PC-9 (cell line): ENCODE measurements at regions not wholly inside any gene's neighbourhood (a gene's known extent, or its start where the extent isn't known, plus 50 kb on each side); places are given as distances from the start of the nearest gene placed in this dataset.

Experiments used
- EZH2 ChIP-seq: fragments of 200-600 bp; sonication (generic); IDR thresholded peaks from 2 replicates; pipeline ENCODE4 v1.8.0; 2017; ENCODE audit warnings: antibody characterized with exemption, low read depth
- TF ChIP-seq, protein P1 (sequence below): fragments of 200-600 bp; sonication (generic); conservative IDR thresholded peaks from 2 replicates; pipeline ENCODE4 v1.6.1; 2017; ENCODE audit warnings: mixed run types, antibody characterized with exemption, mild to moderate bottlenecking, moderate library complexity

DNA sequence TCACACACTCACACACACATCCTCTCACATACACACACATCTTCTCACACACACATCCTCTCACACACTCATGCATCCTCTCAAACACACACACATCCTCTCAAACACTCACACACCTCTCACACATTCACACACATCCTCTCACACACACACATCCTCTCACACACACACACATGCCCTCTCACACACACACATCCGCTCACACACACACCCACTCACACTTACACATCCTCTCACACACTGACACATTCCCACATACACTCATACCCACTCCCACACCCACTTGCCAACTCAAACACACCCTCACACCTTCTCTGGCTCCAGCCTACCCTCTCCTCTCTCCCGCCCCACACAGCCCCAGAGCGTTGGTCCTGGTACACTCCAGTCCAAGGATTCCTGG lies 127.9 kb upstream of the SLC30A5 start:
- no peak for TF ChIP-seq EZH2
- TF ChIP-seq, protein P1, sequence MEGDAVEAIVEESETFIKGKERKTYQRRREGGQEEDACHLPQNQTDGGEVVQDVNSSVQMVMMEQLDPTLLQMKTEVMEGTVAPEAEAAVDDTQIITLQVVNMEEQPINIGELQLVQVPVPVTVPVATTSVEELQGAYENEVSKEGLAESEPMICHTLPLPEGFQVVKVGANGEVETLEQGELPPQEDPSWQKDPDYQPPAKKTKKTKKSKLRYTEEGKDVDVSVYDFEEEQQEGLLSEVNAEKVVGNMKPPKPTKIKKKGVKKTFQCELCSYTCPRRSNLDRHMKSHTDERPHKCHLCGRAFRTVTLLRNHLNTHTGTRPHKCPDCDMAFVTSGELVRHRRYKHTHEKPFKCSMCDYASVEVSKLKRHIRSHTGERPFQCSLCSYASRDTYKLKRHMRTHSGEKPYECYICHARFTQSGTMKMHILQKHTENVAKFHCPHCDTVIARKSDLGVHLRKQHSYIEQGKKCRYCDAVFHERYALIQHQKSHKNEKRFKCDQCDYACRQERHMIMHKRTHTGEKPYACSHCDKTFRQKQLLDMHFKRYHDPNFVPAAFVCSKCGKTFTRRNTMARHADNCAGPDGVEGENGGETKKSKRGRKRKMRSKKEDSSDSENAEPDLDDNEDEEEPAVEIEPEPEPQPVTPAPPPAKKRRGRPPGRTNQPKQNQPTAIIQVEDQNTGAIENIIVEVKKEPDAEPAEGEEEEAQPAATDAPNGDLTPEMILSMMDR: no peak
